ENCODE measurements at regions not wholly inside any gene's neighbourhood (a gene's known extent, or its start where the extent isn't known, plus 50 kb on each side); places are given as distances from the start of the nearest gene placed in this dataset.

DNA sequence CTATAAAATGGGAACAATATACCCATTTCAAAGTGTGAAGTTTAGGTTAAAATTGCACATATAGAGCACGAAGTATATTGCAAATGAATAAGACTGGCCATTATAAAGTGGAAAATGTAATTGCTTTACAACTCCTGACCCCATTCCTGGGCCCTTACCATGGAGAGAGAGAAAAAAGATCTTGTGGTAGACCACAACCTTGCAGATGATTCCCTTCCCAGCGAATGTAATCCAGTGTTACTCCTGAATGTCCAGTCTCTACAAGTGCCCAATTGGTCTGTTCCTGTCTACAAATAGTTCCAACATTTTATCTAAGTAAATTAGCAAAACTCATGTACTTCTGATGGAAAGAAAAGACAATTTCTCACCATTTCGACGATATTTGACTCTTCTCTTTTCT, 184.1 kb upstream of the LNX1 start:
- DNase-seq (ENCODE audit: low read depth): no peak

DNA sequence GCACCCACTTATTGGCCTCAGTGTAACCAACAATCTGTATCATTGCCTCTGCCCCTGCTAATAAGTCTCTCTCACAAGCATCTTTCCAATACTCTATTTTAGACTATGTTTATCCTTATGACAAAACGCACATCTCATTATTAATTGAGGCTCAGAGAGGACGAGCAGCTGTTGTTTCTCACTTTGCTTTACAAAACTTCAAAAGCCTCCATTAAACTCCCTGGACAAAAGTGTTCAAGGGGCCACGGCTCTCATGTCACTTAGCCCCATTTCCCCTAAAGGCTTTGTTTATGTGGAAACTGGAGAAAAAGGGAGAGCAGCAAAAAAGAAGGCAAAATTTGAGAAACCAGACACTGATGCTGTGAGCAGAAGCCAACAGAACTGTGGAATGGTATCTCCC, 180.0 kb upstream of the LNX1 start:
- no peak for DNase-seq (ENCODE audit: low read depth)

DNA sequence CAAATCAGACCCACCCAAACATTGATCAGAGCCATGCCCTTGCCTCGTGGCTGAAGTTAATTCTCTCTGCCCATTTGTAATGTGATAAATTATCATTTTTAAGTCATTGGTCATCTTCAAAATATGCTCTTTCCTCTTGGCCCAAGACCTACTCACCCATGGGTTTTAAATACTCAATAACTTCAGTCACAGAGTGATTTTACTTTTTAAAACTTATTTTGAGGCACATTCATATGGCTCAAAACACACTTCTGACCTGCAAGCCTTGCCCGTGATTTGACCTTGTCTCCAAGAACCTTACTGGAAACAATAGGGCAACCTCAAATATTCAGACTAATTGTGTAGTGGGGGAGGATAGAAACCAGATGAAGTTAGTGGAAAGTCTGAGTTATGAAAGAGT, 176.2 kb upstream of the LNX1 start:
- DNase-seq (ENCODE audit: low read depth): no peak

DNA sequence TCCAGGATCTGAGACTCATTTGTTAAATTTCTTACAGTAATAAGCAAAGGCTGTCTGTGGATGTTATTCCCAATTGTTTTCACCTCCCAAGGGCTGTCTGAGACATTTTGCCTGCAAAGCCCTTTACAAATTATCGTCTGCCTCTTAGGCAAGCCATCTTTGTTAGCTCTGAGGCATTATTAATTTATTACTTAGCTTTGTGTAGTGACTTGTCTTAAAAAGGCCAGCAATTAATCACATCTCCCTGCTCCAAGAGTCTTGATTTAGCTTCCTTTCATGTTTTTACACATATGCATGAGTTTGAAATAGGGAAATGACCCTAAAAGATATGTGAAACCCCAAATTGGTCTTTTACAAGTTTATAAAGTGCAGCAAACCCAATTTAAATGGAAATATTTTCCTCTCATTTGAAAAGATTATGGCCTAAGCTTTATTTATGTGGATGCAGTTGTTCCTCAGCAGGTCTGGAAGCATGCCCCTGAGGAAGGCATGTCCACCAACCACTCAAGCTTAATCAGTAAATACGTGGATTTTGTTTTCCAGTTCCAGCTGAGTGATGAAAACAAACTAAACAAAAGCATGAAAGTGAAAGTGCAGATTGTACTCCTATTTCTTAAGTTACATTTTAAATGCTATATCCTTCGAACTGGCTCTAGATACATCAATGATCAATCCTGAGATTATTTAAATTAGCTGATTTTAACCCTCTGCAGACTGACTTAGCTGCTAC, 173.6 kb upstream of the LNX1 start:
- no peak for DNase-seq (ENCODE audit: low read depth)

DNA sequence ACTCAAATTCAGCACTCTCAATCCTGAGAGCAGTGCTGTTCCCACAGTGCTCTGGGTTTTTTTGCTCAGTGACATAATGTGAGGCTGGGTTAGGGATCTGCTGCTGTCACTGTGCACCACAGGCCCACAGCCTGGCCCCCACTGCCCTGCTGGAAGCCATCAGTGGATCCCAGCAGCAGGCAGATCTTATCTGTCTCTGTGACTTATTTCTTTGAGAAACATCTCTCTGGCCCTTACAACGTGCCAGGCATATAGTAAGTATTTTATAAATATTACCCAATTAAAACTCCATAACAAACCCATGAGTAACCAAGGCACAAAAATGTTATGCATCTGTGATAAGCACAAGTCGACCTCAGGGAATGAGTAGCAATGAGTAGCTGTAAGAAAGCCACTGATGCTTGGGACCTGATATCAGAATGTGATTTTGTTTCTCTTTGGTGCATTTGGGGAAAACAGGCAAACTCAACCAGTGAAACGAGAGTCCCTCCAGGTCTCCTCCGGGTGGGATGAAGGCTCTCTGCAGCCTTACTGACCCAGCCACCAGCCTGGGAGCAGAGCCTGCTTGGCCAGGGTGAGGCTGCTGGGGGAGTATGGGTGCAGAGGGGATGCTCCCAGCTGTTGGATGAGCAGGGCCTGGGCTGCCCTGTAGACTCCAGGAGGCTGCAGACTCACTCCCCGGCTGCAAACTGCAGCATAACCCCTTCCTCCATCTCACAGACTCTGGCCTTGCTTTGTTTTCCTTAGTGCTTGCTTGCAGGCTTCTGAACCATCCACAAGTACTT, 172.7 kb upstream of the LNX1 start:
- no peak for DNase-seq (ENCODE audit: low read depth)

DNA sequence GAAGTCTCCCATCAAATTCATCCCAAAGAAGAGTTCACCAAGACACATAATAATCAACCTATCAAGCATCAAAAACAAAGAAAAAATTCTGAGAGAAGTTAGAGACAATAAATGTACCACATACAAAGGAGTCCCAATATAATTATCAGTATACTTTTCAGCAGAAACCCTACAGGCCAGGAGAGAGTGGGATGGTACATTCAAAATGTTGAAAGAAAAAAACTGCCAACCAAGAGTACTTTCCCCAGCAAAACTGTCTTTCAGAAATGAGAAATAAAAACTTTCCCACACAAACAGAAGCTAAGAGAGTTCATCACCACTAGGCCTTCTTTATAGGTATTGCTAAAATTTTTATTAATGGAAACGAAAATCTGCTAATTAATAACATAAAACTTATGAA, 164.4 kb upstream of the LNX1 start:
- no peak for DNase-seq (ENCODE audit: low read depth)

DNA sequence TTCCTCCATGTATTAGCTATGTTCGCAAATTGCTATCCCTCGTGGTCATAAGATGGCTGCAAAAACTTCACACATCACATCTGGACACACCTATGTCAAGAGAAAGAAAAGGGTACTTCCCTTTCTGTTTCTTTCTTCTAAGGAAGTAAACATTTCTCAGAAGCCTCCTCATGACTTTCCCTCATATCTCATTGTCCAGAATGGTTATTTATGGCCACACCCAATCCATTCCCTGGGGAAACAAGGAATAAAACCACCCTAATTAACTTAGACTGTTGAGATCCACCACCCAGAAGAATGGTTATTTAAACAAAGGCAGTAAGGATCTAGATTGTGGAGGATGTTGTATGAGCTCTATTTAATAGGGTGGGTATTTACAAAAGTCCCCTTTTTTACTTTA, 160.8 kb upstream of the LNX1 start:
- DNase-seq (ENCODE audit: low read depth): no peak

DNA sequence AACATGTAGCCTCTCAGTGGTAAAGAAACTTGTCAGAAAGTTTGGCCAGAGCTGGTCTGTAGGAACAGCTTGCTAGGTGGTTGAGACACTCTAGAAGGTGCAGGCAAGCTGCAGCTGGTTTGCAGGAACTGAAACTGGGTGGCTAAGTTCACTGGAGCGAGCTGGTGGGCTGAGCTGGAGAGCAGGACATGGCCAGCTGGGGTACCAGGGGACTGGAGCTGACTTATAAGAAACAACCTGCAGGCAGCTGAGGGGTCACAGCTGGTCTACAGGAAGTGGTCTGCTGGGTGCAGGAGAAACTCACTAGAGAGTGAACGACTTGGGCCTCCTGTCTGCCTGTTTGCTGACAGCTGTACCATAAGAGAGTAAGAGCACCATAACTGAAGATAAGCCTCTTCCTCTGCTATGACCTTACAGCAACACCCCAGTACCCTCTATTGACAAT, 157.1 kb upstream of the LNX1 start:
- DNase-seq (ENCODE audit: low read depth): no peak

DNA sequence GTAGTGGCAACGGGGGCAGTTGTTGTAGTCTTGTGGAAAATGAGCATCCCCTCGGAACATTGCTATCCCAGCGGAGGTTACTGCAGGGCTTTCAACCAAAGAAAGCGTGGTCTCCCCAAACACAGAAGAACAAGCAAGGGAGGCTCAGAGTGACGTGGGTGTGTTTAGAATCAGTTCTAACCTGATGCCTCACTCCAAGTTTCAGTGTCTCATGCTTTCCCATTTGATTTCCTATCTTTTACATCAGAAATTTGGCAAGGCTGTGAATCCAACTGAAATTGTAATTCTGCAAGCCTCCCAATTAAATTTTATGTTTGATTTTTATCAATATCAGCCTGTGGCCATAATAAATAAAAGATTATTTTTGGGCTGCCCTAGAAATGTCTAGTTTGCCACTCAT, 156.1 kb upstream of the LNX1 start:
- no peak for DNase-seq (ENCODE audit: low read depth)

DNA sequence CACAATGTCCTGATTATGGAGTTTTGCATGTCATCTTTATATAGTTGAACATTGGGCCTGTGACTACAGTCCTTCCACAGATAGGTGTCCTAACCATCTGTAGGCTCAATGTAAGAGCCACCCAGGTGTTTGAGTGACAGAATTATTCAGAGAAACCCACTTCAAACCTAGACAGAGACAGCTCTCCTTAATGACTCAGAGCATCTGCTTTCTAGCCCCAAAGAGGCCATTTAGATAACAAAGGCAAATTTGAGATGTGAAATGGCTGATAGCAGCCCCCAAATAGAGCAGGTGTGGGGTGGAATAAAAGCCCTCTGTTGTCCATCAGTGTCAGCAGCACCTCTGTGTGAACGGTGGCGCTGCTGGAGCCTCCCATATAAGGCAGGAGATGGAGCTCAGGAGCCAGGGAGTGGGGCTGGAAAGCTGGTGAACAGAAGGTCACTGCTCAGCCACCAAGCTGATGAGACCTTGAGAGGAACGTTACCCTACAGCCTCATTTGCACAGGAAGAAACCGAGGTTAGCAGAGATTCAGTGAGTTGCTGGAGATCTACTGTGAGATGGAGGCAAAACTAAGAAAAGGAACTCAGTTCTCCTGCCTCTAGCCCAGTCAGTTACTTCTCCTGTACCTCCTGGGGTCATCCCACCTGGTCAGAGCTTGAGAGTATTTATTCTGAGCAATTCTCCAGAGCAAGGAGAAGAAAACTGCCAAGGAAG, 153.3 kb upstream of the LNX1 start:
- DNase-seq (ENCODE audit: low read depth): no peak

DNA sequence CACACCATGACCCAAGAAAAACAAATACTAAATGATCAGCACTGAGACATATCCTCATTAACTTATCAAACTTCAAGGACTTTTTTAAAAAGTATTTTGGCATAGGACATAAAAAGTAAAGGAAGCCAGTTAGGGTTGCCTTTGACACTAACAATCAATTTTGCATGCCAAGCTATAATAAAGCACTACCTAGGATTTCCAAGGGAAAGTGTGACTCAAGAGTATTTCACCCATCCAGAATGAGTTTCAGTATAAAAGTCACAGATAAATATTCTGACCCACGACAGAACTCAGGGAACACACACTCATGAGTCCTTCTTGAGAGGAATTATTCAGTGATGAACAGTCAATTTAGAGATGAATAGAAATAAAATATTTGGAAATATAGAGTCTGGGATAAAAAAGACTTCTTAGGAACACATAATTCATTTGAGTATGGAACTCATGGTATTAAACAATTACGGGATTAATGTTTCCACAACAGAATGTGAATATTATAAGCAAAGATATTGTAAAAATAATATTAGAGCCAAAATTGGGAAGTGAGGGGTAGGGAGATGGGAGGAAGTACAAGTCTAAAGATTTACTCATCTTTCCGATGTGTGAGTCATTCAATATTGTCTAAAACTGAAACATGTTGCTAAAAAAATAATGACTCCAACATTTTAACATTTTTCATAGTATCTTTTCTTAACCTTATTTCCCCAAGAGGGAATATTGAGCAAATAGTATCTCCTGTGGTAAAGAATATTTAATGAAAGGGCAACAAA, 143.5 kb upstream of the LNX1 start:
- DNase-seq (ENCODE audit: low read depth): no peak

DNA sequence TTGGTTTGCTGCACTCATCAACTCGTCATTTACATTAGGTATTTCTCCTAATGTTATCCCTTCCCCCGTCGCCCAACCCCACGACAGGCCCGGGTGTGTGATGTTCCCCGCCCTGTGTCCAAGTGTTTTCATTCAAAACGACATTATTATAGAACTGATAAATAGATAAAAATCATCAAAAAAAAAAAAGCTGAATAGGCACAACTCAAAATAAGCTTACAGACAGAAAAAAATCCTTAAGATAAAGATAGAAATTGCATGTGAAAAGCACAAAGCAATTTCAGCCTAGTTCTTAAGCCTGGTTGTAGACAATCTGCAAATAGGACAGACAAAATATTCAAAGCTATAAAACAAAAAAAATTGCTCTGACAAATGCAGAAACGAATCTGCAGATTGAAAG, 142.9 kb upstream of the LNX1 start:
- no peak for DNase-seq (ENCODE audit: low read depth)

DNA sequence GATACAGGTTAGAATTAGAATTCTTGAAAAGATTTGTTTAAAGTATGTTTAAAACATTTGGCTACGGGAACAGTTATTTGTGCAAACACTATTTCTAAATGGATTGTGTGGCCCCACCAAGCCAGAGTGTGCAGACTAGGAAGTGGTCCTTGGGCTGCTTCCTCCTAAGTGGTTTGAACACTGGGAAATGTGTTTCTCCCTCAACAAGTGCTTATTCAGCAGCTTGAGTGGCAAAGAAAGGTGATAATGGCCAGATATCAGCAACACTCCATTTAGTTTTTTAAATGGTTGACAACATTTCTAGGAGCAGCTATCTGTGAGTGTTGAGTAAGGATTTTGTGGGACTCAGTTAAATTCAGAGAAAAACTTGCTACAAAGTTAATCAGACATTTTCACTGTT, 141.4 kb upstream of the LNX1 start:
- DNase-seq (ENCODE audit: low read depth): no peak

DNA sequence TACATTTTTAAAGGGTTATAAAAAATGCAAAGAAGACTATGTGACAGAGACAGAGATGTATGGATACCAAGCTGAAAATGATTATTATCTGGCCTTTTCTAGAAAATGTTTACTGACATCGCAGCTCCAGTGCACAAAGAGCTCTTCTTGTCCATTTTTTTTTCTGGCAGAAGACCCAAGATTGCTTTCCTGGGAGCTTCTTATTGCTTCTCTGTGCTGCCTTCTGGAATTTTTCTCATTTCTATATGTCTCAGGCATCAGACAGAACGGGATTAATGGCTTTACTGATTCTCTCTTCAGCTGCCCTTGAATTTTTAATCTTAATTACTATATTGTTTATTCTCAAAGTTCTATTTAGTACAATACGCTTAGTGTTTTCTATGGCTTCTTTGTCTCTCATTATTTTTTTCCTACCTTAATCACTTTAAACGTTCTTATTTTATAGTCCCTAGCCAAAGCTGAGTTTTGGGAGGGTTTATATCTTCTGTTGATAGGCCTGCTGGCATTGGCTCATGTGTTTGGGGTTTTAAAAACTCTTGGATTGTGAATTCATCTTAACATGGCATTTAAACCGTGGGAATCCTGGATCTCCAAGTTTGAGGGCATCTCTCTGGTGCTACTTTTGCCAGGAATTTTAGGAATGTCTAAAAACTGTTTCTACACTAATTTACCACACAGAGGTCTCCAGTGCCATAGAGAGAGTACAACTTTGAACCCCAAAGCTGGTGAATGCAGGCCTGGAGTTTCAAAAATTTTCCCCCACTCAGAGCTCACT, 138.9 kb upstream of the LNX1 start:
- DNase-seq (ENCODE audit: low read depth): no peak

DNA sequence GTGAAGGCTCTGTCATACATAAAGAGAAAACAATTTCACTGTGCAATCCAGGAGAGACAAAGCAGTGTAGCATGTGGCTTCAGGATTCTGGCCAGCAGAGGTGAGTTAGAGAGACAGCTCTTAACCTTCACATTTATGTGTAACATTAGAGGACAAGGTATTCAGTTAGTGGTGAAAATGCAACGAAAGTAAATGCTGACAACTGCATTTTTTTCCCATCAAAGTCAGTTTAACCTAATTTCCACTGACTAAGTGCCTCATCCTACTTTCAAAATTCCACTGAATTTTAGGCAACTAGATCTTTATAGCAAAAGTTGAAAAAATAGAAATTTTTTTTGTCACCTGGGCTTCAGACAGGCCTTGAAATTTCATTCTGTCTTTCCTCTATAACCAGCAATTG, 130.8 kb upstream of the LNX1 start:
- DNase-seq (ENCODE audit: low read depth): no peak

DNA sequence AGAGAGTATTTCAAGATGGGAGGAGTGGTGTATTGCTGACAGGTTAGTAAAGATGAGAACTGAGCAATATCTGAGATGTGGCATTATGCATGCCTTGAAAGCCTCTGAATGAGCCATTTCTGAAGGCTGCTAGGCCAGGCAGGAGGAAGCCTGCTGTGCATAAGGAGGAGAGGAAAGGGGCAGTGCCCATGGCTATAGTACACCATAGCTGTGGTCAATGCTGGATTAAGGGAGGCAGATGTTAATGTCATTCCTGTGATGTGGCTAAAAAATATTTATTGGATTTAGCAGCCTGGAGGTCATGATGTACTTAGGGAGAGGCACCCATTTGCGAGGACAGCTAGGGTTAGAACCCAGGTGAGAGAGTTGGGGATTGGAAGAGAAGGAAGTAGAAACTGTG, 130.0 kb upstream of the LNX1 start:
- no peak for DNase-seq (ENCODE audit: low read depth)

DNA sequence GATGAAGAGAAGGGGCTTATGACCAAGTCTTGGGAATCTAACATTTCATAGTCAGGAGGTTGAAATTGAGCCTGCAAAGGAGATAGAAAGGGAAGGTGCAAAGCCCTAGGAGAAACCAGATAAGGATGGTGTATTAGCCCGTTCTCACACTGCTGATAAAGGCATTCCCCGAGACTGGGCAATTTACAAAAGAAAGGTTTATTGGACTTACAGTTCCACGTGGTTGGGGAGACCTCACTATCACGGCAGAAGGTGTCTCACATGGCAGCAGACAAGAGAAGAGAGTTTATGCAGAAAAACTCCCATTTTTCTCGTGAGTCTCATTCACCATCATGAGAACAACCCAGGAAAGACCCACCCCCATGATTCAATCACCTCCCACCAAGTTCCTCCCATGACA, 129.5 kb upstream of the LNX1 start:
- DNase-seq (ENCODE audit: low read depth): no peak

DNA sequence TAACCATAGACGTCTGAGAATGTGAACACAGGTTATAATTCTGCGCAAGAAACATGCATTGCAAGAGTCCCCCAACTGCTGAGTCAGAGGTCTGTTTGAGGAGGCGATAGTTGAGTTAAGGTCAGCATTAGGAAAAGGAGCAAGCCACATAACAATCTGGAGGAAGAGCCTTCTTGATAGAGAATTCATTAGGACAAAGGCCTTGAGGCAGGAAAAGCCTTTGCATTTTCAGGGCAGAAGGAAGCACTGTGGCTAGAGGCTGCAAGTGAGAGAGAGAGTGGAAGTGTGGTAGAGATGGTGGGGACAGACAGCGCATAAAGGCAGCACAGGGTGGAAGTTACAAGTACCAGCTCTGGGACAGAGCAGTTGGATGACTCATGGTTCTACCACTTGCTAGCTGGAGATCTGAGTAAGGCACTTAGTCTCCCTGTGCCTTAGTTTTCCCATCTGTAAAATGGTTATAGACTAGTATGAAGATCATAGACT, 125.8 kb upstream of the LNX1 start:
- DNase-seq (ENCODE audit: low read depth): no peak

DNA sequence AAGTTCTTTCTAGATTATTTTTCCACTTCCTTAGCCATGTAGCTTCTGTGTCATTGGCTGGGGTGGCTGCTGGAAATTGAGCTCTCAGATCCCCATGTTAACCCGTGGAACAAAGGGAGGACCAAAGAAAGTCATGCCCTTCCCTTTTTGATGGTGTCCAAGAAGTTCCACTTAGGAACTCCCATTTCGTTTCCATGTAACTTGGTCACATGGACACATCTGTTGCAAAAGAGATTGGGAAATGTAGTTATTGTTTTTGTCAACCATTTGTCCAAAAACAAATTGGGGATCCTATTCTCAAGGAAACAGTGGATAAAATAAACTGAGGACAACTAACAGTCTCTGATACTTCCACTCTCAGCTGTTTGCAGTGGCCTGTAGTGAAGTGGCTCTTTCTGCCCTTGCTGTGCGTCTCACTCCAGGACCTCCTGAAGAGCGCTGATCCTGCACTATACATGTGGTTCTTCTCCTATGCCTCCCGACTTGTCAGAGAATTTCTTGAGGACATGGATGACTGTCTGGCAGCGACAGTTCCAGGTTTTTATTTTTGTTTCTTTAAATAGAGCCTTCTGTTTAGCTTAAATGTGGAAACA, 125.3 kb upstream of the LNX1 start:
- DNase-seq (ENCODE audit: low read depth): no peak

DNA sequence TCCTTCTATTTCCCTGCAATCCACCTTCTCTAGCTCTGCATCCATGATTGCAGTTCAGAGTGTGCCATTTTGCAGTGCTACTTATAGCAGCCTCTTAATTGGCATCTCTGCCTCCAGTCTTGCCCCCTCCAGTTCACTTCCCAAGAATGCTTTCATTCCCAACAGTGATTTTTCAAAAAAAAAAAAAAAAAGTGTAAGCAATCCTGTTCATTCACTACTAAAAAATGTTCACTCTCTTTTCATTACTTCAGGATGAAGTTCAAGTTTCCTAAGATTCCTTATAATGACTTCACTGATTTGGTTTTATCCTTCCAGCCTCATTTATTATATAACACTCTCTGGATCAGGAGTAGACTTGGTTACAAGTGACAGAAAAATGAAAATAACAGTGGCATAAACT, 124.7 kb upstream of the LNX1 start:
- DNase-seq (ENCODE audit: low read depth): no peak

Measured in stimulated activated CD4-positive, alpha-beta T cell treated with anti-CD3 and anti-CD28 coated beads, Interleukin-2, amount 100 ng/mL, for 4 hours (primary cell).